ENCODE measurements at regions not wholly inside any gene's neighbourhood (a gene's known extent, or its start where the extent isn't known, plus 50 kb on each side); places are given as distances from the start of the nearest gene placed in this dataset.
A peak's percentile ranks its signal among the peaks of the same experiment; 100 is the strongest.

- CTCF ChIA-PET, result no interaction called here
- 94% methylated on average over 10 of the region's 12 CpGs for WGBS (ENCODE audit: insufficient coverage)
Observed at GRCh38 chr18:59051470-59052165, 88.1 kb upstream of the SEC11C start.

GRCh38 chr18:59052965-59053820 lies 86.5 kb upstream of the SEC11C start:
- POLR2A ChIA-PET, result no interaction called here
- no CpG with 5 or more reads among the region's 6 CpGs for WGBS (ENCODE audit: insufficient coverage)
- H3K4me1 Mint-ChIP-seq, result no peaks in the 10 kb centered on the region
- no peak overlapping the region for H3K27ac ChIP-seq (ENCODE audit: low read length)
- H3K27me3 ChIP-seq (replicated peaks in 1 of 2; ENCODE audit: control insufficient read depth in 2 of 2, extremely low read depth in 1 of 2, insufficient read depth in 2 of 2, low read length in 1 of 2), result peaks cover 0 to 23% of the 10 kb centered on the region in 2 experiments
- no peaks in the 10 kb centered on the region for H3K36me3 ChIP-seq (ENCODE audit: control insufficient read depth in 2 of 2, extremely low read depth in 1 of 2, insufficient read depth in 1 of 2, low read length in 1 of 2)
- CTCF ChIA-PET, result interaction anchor here in 1 of 2 donors (0.7 kb wide), 1 partner anchor 10 kb away, joined by 4 read pairs; no protein-coding TSS in a partner anchor
- DNase-seq, result no peak
- H3K4me3 Mint-ChIP-seq, result no peak overlapping the region
- H3K36me3 Mint-ChIP-seq, result no peaks in the 10 kb centered on the region
- peaks cover 17 to 19% of the 10 kb centered on the region in 2 donors for H3K27me3 Mint-ChIP-seq
- no peaks in the 10 kb centered on the region for H3K9me3 Mint-ChIP-seq
- H3K4me3 ChIP-seq (ENCODE audit: control insufficient read depth in 1 of 2, extremely low read depth in 1 of 2, low read length in 1 of 2), result no peak overlapping the region
- no peaks in the 10 kb centered on the region for H3K4me1 ChIP-seq (ENCODE audit: control insufficient read depth in 1 of 2, extremely low read depth in 1 of 2, insufficient read depth in 2 of 2, low read length in 2 of 2)
- no peak overlapping the region for H3K27ac Mint-ChIP-seq
- ATAC-seq (replicated peaks in 1 of 4), result no peak
- no peaks in the 10 kb centered on the region for H3K9me3 ChIP-seq

More at GRCh38 chr18:59051470-59052165, 88.1 kb upstream of the SEC11C start:
- Mint-ChIP-seq H3K4me1 (no peaks in the 10 kb centered on the region), H3K27me3 (peaks cover 26 to 28% of the 10 kb centered on the region in 2 donors), H3K36me3 (no peaks in the 10 kb centered on the region), H3K9me3 (no peaks in the 10 kb centered on the region), H3K4me3 (no peak overlapping the region), H3K27ac (no peak overlapping the region)
- no peak overlapping the region for H3K27ac ChIP-seq (ENCODE audit: low read length)
- H3K27me3 ChIP-seq (replicated peaks in 1 of 2; ENCODE audit: control insufficient read depth in 2 of 2, extremely low read depth in 1 of 2, insufficient read depth in 2 of 2, low read length in 1 of 2), result peaks cover 0 to 21% of the 10 kb centered on the region in 2 experiments
- H3K4me3 ChIP-seq (ENCODE audit: control insufficient read depth in 1 of 2, extremely low read depth in 1 of 2, low read length in 1 of 2), result no peak overlapping the region
- H3K36me3 ChIP-seq (ENCODE audit: control insufficient read depth in 2 of 2, extremely low read depth in 1 of 2, insufficient read depth in 1 of 2, low read length in 1 of 2), result no peaks in the 10 kb centered on the region
- no peak for DNase-seq
- POLR2A ChIA-PET, result no interaction called here
- H3K9me3 ChIP-seq, result no peaks in the 10 kb centered on the region
- no peak for ATAC-seq (replicated peaks in 1 of 4)
- H3K4me1 ChIP-seq (ENCODE audit: control insufficient read depth in 1 of 2, extremely low read depth in 1 of 2, insufficient read depth in 2 of 2, low read length in 2 of 2), result no peaks in the 10 kb centered on the region

- no peak for ATAC-seq (replicated peaks in 1 of 4)
- H3K4me3 ChIP-seq (ENCODE audit: control insufficient read depth in 1 of 2, extremely low read depth in 1 of 2, low read length in 1 of 2), result no peak overlapping the region
- POLR2A ChIA-PET, result no interaction called here
- H3K36me3 ChIP-seq (ENCODE audit: control insufficient read depth in 2 of 2, extremely low read depth in 1 of 2, insufficient read depth in 1 of 2, low read length in 1 of 2), result no peaks in the 10 kb centered on the region
- CTCF ChIA-PET, result interaction anchor here in 1 of 2 donors (0.9 to 1.0 kb wide), 2 partner anchors 9 to 287 kb away, joined by 3 read pairs; no protein-coding TSS in a partner anchor
- H3K9me3 Mint-ChIP-seq, result no peaks in the 10 kb centered on the region
- H3K4me1 ChIP-seq (ENCODE audit: control insufficient read depth in 1 of 2, extremely low read depth in 1 of 2, insufficient read depth in 2 of 2, low read length in 2 of 2), result no peaks in the 10 kb centered on the region
- no peaks in the 10 kb centered on the region for H3K4me1 Mint-ChIP-seq
- H3K27me3 ChIP-seq (replicated peaks in 1 of 2; ENCODE audit: control insufficient read depth in 2 of 2, extremely low read depth in 1 of 2, insufficient read depth in 2 of 2, low read length in 1 of 2), result peaks cover 0 to 24% of the 10 kb centered on the region in 2 experiments
- no peaks in the 10 kb centered on the region for H3K36me3 Mint-ChIP-seq
- no peaks in the 10 kb centered on the region for H3K9me3 ChIP-seq
- no peak overlapping the region for H3K27ac Mint-ChIP-seq
- no peak overlapping the region for H3K4me3 Mint-ChIP-seq
- WGBS (ENCODE audit: insufficient coverage), result 30% methylated on average over 2 of the region's 7 CpGs
- no peak for DNase-seq
- peaks cover 4 to 19% of the 10 kb centered on the region in 2 donors for H3K27me3 Mint-ChIP-seq
- H3K27ac ChIP-seq (ENCODE audit: low read length), result no peak overlapping the region
Observed at GRCh38 chr18:59054496-59055287, 85.0 kb upstream of the SEC11C start.

- ATAC-seq (replicated peaks in 1 of 4), result no peak
- Histone ChIP-seq H3K36me3 (ENCODE audit: control insufficient read depth in 2 of 2, extremely low read depth in 1 of 2, insufficient read depth in 1 of 2, low read length in 1 of 2) (no peaks in the 10 kb centered on the region), H3K9me3 (no peaks in the 10 kb centered on the region), H3K4me1 (ENCODE audit: control insufficient read depth in 1 of 2, extremely low read depth in 1 of 2, insufficient read depth in 2 of 2, low read length in 2 of 2) (no peaks in the 10 kb centered on the region), H3K4me3 (ENCODE audit: control insufficient read depth in 1 of 2, extremely low read depth in 1 of 2, low read length in 1 of 2) (no peak overlapping the region), H3K27ac (ENCODE audit: low read length) (no peak overlapping the region), H3K27me3 (replicated peaks in 1 of 2; ENCODE audit: control insufficient read depth in 2 of 2, extremely low read depth in 1 of 2, insufficient read depth in 2 of 2, low read length in 1 of 2) (peaks cover 0 to 19% of the 10 kb centered on the region in 2 experiments)
- Mint-ChIP-seq H3K4me3 (no peak overlapping the region), H3K27me3 (peaks cover 4 to 22% of the 10 kb centered on the region in 2 donors), H3K27ac (no peak overlapping the region), H3K9me3 (no peaks in the 10 kb centered on the region), H3K4me1 (no peaks in the 10 kb centered on the region), H3K36me3 (no peaks in the 10 kb centered on the region)
- CTCF ChIA-PET, result interaction anchor here in 1 of 2 donors (0.9 to 1.0 kb wide), 2 partner anchors 9 to 288 kb away, joined by 3 read pairs; no protein-coding TSS in a partner anchor
- DNase-seq, result no peak
- 80% methylated on average over 1 of the region's 4 CpGs for WGBS (ENCODE audit: insufficient coverage)
- POLR2A ChIA-PET, result no interaction called here
Observed at GRCh38 chr18:59055345-59056032, 84.2 kb upstream of the SEC11C start.

- no peaks in the 10 kb centered on the region for H3K36me3 ChIP-seq (ENCODE audit: control insufficient read depth in 2 of 2, extremely low read depth in 1 of 2, insufficient read depth in 1 of 2, low read length in 1 of 2)
- Mint-ChIP-seq H3K27ac (no peak overlapping the region), H3K36me3 (no peaks in the 10 kb centered on the region), H3K4me1 (no peaks in the 10 kb centered on the region), H3K4me3 (no peak overlapping the region), H3K27me3 (peaks cover 11 to 28% of the 10 kb centered on the region in 2 donors), H3K9me3 (no peaks in the 10 kb centered on the region)
- CTCF ChIA-PET, result no interaction called here
- no peaks in the 10 kb centered on the region for H3K9me3 ChIP-seq
- DNase-seq (peak in 29 of 35 experiments; percentile 2 to 59 (median 37)), ATAC-seq (replicated peaks in 1 of 4) (no peak)
- no peak overlapping the region for H3K27ac ChIP-seq (ENCODE audit: low read length)
- POLR2A ChIA-PET, result no interaction called here
- no peaks in the 10 kb centered on the region for H3K4me1 ChIP-seq (ENCODE audit: control insufficient read depth in 1 of 2, extremely low read depth in 1 of 2, insufficient read depth in 2 of 2, low read length in 2 of 2)
- peaks cover 0 to 21% of the 10 kb centered on the region in 2 experiments for H3K27me3 ChIP-seq (replicated peaks in 1 of 2; ENCODE audit: control insufficient read depth in 2 of 2, extremely low read depth in 1 of 2, insufficient read depth in 2 of 2, low read length in 1 of 2)
- WGBS (ENCODE audit: insufficient coverage), result 69% methylated on average over 12 of the region's 15 CpGs
- no peak overlapping the region for H3K4me3 ChIP-seq (ENCODE audit: control insufficient read depth in 1 of 2, extremely low read depth in 1 of 2, low read length in 1 of 2)
Observed at GRCh38 chr18:59056706-59057492, 82.8 kb upstream of the SEC11C start.

Data from T-cell (primary cell).